NCI-H524 treated with DMSO at 0.1 percent for 48 hours (cell line): ENCODE measurements at regions not wholly inside any gene's neighbourhood (a gene's known extent, or its start where the extent isn't known, plus 50 kb on each side); places are given as distances from the start of the nearest gene placed in this dataset.

Source experiments
- DNase-seq: peaks from one replicate; lab custom pipeline; 2025; lab: John Stamatoyannopoulos, UW

GRCh38 chr7:49376817-49377375 lies 396.5 kb upstream of the VWC2 start:
- DNase-seq, result no peak

GRCh38 chr7:49386792-49387191 lies 386.6 kb upstream of the VWC2 start:
- DNase-seq, result no peak

- DNase-seq, result no peak
Observed at GRCh38 chr7:49389871-49390479, 383.5 kb upstream of the VWC2 start.

- no peak for DNase-seq
Observed at GRCh38 chr7:49396229-49396628, 377.2 kb upstream of the VWC2 start.

GRCh38 chr7:49397750-49398149 lies 375.7 kb upstream of the VWC2 start:
- no peak for DNase-seq

- no peak for DNase-seq
Observed at GRCh38 chr7:49398236-49398635, 375.2 kb upstream of the VWC2 start.

GRCh38 chr7:49398746-49399145 lies 374.7 kb upstream of the VWC2 start:
- no peak for DNase-seq

- no peak for DNase-seq
Observed at GRCh38 chr7:49400891-49401550, 372.4 kb upstream of the VWC2 start.

- DNase-seq, result no peak
Observed at GRCh38 chr7:49403844-49404243, 369.6 kb upstream of the VWC2 start.

- DNase-seq, result no peak
Observed at GRCh38 chr7:49407205-49407604, 366.2 kb upstream of the VWC2 start.

GRCh38 chr7:49417034-49417433 lies 356.4 kb upstream of the VWC2 start:
- no peak for DNase-seq

- DNase-seq, result no peak
Observed at GRCh38 chr7:49418963-49419362, 354.5 kb upstream of the VWC2 start.

GRCh38 chr7:49422564-49422963 lies 350.9 kb upstream of the VWC2 start:
- no peak for DNase-seq

GRCh38 chr7:49424109-49424508 lies 349.3 kb upstream of the VWC2 start:
- no peak for DNase-seq

GRCh38 chr7:49425277-49425818 lies 348.1 kb upstream of the VWC2 start:
- no peak for DNase-seq

GRCh38 chr7:49432254-49432653 lies 341.2 kb upstream of the VWC2 start:
- DNase-seq, result no peak

- no peak for DNase-seq
Observed at GRCh38 chr7:49433794-49434193, 339.6 kb upstream of the VWC2 start.

GRCh38 chr7:49434846-49435245 lies 338.6 kb upstream of the VWC2 start:
- no peak for DNase-seq

- DNase-seq, result no peak
Observed at GRCh38 chr7:49438281-49438680, 335.2 kb upstream of the VWC2 start.

GRCh38 chr7:49443515-49443914 lies 329.9 kb upstream of the VWC2 start:
- no peak for DNase-seq

GRCh38 chr7:49453486-49453885 lies 320.0 kb upstream of the VWC2 start:
- DNase-seq, result no peak

GRCh38 chr7:49479441-49479840 lies 294.0 kb upstream of the VWC2 start:
- no peak for DNase-seq

GRCh38 chr7:49479936-49480544 lies 293.4 kb upstream of the VWC2 start:
- DNase-seq, result no peak
